ENCODE measurements at regions not wholly inside any gene's neighbourhood (a gene's known extent, or its start where the extent isn't known, plus 50 kb on each side); places are given as distances from the start of the nearest gene placed in this dataset.

GRCh38 chr12:75964150-75964549 lies 67.4 kb downstream of the PHLDA1 start:
- TF ChIP-seq CTCF (IDR thresholded peaks at IDR 0.05) (no peak), POLR2AphosphoS5 (IDR thresholded peaks at IDR 0.05; ENCODE audit: insufficient read depth in 1 of 2, low read depth in 1 of 2) (no peak), POLR2A (IDR thresholded peaks at IDR 0.05) (no peak)

Data from vagina (tissue), 2 donors.